Subcutaneous abdominal adipose tissue (tissue), 5 donors: ENCODE measurements at regions not wholly inside any gene's neighbourhood (a gene's known extent, or its start where the extent isn't known, plus 50 kb on each side); places are given as distances from the start of the nearest gene placed in this dataset.

Experiments
- H3K27ac ChIP-seq: one replicate; pipeline ENCODE4 v1.7.0; 2013; ENCODE audit warnings: low read depth, mild to moderate bottlenecking, inconsistent platforms, low read length, moderate library complexity
- H3K27me3 ChIP-seq, 5 donors: one replicate each; pipeline ENCODE4 v1.7.0; 2013; ENCODE audit warnings: low read length in 5 of 5, inconsistent platforms in 1 of 5; ENCODE audit not compliant: control insufficient read depth in 5 of 5, insufficient read depth in 4 of 5
- H3K36me3 ChIP-seq, 5 donors: one replicate each; pipeline ENCODE4 v1.7.0; 2013; ENCODE audit warnings: low read length in 5 of 5; ENCODE audit not compliant: control insufficient read depth in 5 of 5, insufficient read depth in 5 of 5
- H3K4me1 ChIP-seq, 5 donors: one replicate each; pipeline ENCODE4 v1.7.0; 2013; ENCODE audit warnings: low read length in 5 of 5, mild to moderate bottlenecking in 3 of 5, moderate library complexity in 1 of 5; ENCODE audit not compliant: control insufficient read depth in 5 of 5, insufficient read depth in 5 of 5
- H3K4me3 ChIP-seq, 5 donors: one replicate each; pipeline ENCODE4 v1.7.0; 2013; ENCODE audit warnings: low read length in 5 of 5, low read depth in 1 of 5
- H3K9ac ChIP-seq, 5 donors: one replicate each; pipeline ENCODE4 v1.7.0; 2013; ENCODE audit warnings: low read length in 5 of 5, mild to moderate bottlenecking in 4 of 5, moderate library complexity in 3 of 5
- H3K9me3 ChIP-seq, 5 donors: one replicate each; pipeline ENCODE4 v1.7.0; 2013; ENCODE audit warnings: low read length in 5 of 5; ENCODE audit not compliant: control insufficient read depth in 5 of 5
- donor health status: healthy.
- donor health status: healthy.
- donor health status: healthy.
- donor health status: healthy.
- donor health status: healthy.

DNA sequence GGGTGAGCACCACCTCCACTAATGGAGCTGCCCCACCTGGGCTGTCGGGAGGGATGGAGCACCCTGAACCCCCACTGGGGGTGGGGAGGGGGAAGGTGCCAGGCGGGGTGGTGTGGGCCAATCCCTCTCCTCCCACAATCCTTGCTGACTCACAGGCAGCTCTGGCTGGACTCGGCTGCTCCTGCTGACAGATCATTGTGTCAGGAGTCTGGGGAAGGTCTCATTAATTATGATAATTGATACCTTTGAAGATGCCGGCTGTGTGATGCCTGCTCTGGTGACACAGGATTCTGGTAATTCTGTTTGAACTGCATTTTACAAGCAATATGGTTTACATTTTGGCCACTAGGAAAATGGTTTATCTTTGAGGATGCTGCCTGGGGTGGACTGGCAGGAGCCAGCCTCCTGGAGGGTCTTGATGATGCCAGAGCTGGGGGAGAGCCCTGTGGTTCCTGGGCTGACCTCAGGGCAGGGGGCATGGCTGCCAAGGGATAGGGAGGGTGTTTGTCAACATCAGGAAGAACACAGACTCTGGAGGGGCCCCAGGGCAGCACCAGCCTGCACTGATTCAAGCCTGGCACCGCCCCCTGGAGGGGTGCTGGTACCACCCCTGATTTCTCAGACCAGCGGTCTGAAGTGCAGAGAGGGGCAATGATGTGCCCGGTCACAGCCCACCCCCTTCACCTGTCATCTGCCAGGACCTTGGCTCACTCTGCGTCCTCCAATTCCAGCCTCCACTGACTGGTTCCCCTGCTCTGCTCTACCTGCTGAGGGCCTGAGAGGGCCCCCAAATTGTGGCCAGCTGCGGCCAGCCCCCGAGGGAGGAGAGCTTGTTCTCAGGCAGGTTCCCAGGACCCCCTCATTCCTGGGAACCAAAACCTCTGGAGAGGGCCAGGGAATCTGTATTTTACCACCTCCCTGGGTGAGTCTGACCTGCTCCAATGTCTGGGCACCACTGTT, 338.8 kb downstream of the MATN1 start:
- H3K36me3 ChIP-seq: no peaks in the 10 kb centered on the region
- peaks cover 10 to 35% (median 24%) of the 10 kb centered on the region in 5 donors for H3K27me3 ChIP-seq
- no peak overlapping the region for H3K27ac ChIP-seq
- H3K4me3 ChIP-seq: no peak overlapping the region
- H3K9me3 ChIP-seq: no peaks in the 10 kb centered on the region
- H3K4me1 ChIP-seq: peaks cover 0 to 7% (median 4%) of the 10 kb centered on the region in 5 donors
- H3K9ac ChIP-seq: no peak overlapping the region

DNA sequence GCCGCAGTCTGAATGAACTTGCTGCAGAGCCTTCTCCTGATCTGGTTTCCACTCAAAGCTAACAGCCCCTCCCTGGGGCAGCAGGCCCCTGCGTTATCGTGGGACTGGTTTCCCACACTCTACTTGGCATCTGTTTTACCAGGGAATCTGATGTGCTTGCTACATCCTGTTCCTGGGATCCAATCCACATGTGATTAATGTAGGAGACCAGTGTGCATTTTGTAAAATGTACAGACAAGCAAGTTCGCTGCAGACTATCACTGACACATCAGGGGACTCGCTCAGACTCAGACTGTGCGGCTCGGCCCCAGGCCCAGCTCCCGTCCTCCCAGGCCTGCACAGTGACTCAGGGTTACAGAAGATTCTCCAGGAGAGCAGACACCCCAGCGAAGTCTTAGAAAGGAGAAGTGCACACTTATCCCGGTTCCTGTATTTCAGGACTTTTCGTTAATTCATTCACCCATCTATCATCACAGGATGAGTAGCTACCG, 340.1 kb downstream of the MATN1 start:
- H3K27me3 ChIP-seq: peaks cover 9 to 45% (median 25%) of the 10 kb centered on the region in 5 donors

DNA sequence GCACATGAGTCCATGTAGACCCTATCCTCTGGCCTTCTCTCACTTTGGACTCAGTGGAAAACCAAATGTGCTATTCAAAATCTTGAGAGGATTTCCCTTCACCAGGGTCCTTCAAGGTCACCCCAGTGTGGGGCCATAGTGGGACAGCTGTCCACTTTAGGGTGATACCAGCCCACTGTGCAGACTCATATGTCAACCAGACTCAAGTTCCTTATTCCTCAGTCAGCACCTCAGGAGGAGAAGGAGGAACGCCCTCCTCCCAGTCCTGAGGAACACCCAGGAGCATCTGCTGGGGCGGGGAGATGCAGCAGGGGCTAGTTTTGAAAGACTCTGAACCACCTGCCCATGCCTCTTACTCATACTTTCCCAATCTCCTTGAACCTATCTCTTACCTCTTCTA, 340.9 kb downstream of the MATN1 start:
- Histone ChIP-seq H3K36me3 (no peaks in the 10 kb centered on the region), H3K4me3 (no peak overlapping the region), H3K27ac (no peak overlapping the region), H3K4me1 (peaks cover 0 to 13% (median 4%) of the 10 kb centered on the region in 5 donors), H3K9ac (no peak overlapping the region), H3K9me3 (no peaks in the 10 kb centered on the region), H3K27me3 (peaks cover 17 to 49% (median 28%) of the 10 kb centered on the region in 5 donors)

More for the DNA sequence above, 340.1 kb downstream of the MATN1 start:
- H3K36me3 ChIP-seq: no peaks in the 10 kb centered on the region
- H3K4me1 ChIP-seq: peaks cover 0 to 13% (median 4%) of the 10 kb centered on the region in 5 donors
- no peak overlapping the region for H3K4me3 ChIP-seq
- no peak overlapping the region for H3K9ac ChIP-seq
- H3K9me3 ChIP-seq: no peaks in the 10 kb centered on the region
- H3K27ac ChIP-seq: no peak overlapping the region

DNA sequence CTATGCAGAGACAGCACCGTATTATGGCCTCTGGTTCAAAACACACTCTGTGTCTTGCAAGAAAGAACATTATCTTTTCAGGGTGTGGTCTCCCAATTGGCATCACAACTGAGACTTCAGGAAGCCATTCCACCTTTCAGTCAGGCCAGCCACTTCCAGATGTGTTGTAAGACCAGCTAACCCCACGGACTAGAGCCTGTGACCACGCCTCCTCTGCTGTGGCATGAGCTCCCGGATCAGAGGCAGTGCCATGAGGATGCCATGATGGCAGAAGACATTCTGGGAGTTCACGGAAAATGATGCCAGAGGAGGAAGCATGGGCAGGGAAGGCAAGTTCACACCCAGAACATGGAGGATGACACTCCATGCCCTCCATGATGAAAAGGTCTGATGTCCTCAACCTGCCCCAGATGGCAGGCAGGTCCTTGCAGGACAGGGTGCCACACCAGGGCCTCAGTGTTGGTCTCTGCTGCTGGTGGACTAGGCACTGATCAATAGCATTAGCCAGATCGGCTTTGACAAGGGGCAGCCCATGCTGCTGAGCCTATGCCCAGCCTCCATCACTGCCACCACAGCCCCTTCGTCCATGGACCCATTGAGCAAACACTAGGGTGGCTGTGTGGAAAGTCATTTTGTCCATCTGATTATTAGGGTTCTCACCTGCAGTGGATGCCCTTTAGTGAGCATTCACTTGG, 341.6 kb downstream of the MATN1 start:
- H3K9me3 ChIP-seq: no peaks in the 10 kb centered on the region
- peaks cover 0 to 13% (median 4%) of the 10 kb centered on the region in 5 donors for H3K4me1 ChIP-seq
- H3K4me3 ChIP-seq: no peak overlapping the region
- H3K27ac ChIP-seq: no peak overlapping the region
- peaks cover 23 to 52% (median 32%) of the 10 kb centered on the region in 5 donors for H3K27me3 ChIP-seq
- no peaks in the 10 kb centered on the region for H3K36me3 ChIP-seq
- no peak overlapping the region for H3K9ac ChIP-seq

DNA sequence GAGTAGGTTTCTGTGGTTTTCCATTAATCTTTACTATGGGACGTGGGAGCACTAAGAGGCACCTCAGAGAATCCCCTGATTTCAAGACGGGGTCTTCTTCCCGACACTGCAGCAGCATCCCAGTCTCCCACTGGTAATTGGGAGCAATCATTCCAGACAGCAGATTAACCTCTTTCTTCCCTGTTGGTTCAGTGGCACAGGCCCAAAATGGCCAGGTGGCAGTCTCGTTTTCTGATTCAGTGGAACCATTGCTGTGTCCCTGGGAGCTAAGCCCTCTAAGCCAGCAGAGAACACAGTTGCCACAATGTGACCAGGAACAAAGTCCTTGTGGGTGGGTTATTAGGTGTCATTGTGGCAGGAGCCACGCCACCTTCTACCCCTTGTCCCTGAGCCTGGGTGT, 342.1 kb downstream of the MATN1 start:
- H3K9ac ChIP-seq: no peak overlapping the region
- peaks cover 0 to 13% (median 4%) of the 10 kb centered on the region in 5 donors for H3K4me1 ChIP-seq
- H3K9me3 ChIP-seq: no peaks in the 10 kb centered on the region
- H3K36me3 ChIP-seq: no peaks in the 10 kb centered on the region
- peaks cover 26 to 56% (median 34%) of the 10 kb centered on the region in 5 donors for H3K27me3 ChIP-seq
- H3K27ac ChIP-seq: no peak overlapping the region
- H3K4me3 ChIP-seq: no peak overlapping the region

DNA sequence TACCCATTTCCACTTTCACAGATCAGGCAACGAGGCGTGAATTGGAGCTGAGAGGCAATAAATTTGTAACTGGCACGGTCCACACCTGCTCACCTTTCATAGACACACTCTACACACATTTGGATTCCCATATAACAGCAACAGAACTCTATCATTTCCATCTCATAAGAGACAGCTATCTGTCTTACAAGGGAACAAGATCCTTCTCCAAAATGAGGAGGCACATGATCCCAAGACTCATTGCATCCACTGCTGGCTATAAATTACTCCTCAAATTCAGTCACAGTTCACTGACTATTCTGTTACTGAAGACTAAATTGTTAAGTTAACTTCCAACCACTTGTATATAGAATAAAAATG, 342.8 kb downstream of the MATN1 start:
- H3K9me3 ChIP-seq: no peaks in the 10 kb centered on the region
- no peak overlapping the region for H3K4me3 ChIP-seq
- no peak overlapping the region for H3K27ac ChIP-seq
- peaks cover 26 to 56% (median 34%) of the 10 kb centered on the region in 5 donors for H3K27me3 ChIP-seq
- H3K9ac ChIP-seq: no peak overlapping the region
- no peaks in the 10 kb centered on the region for H3K36me3 ChIP-seq
- H3K4me1 ChIP-seq: peaks cover 0 to 13% (median 4%) of the 10 kb centered on the region in 5 donors

DNA sequence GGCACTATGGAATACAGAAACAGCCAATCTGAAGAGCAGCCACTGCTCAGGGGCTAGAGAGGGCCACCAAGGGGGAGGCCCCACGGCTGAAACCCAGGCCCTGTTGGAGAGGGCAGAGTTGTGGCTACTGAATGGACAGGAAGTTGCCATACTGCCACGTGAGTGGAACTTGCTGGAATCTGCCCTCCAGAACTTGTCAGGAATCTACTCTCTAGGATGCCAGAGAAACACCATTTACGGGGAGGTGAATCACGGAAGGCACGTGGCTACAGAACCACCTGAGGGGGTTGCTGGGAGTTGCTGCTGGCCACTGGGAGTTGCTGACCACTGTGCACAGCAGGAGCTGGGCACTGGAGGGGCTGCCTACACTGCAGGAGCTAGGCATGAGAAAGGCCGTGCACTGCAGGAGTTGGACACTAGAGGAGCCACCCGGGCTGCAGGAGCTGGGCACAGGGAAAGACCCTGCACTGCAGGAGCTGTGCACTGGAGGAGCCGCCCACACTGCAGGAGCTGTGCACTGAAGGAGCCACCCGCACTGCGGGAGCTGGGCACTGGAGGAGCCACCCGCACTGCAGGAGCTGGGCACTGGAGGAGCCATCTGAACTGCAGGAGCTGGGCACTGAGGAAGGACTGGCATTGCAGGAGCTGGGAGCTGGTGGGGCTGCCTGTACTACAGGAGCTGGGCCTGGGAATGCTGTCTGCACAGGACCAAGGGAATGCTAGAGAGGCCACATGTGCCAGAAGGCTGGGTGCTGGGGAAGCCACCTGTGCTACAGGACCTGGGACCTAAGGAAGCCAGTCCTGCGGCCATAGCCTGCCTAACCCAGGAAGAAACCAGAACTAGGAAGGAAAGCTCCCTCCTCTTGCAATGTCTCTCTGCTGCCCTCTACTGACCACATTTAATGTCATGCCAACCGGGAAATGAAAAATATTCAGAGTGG, 343.4 kb downstream of the MATN1 start:
- Histone ChIP-seq H3K4me1 (peaks cover 0 to 13% (median 4%) of the 10 kb centered on the region in 5 donors), H3K9ac (no peak overlapping the region), H3K9me3 (no peaks in the 10 kb centered on the region), H3K27me3 (peaks cover 22 to 57% (median 33%) of the 10 kb centered on the region in 5 donors), H3K4me3 (no peak overlapping the region), H3K36me3 (no peaks in the 10 kb centered on the region), H3K27ac (no peak overlapping the region)

DNA sequence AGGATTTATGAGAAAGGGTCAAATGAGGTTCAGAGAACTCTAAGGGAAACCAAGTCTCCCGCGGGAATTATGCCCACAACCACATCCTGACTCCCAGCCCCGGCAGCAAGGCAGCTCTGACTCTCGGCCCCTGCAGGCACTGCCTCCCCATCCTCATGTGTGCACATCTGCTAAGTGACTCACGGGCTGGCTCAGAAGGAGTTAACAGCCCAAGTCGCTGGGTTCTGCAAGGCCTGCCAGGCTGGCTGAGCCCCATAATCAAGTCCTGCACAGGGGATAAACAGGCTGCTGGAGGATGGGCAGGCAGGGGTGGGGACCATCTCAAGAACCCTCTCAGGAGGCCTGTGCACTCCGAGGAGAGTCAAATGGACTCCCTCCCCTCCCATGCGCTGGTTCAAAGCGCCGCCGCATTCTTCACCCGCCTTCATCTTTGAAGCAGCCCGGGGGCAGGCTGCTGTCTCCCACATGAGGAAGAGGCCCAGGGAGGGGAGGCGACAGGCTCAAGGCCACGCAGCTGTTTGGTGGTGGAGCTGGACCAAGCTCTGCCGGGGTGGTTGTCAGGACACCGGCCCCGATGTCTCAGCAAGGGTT, 344.3 kb downstream of the MATN1 start:
- Histone ChIP-seq H3K27ac (no peak overlapping the region), H3K27me3 (peaks cover 18 to 61% (median 29%) of the 10 kb centered on the region in 5 donors)

DNA sequence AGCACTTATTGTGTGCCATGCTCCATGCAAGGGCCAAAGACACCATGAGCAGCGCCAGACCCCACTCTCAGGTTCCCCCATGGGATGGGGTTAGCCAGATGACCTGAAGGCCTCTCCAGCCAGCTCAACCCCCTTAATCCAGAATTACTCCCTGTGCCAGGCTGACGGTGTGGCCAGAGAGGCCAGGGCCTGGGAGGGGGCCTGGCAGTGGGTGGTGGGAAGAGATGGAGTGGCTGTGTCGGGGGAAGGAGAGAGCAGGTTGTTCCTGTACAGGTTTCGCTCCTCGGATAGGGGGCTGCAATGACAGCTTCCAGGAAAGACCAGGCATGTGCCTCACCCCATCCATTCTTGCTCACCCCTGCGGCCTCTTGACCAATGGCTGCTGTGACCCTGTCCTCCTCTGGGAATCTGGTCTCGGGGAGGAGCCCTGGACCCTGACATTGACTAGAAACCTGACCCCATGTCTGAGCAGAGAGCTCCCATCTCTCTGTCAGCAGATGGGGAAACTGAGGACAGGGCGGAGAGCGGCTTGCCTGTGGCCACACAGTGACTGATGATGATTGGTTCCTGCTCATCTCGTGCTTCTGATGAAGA, 345.3 kb downstream of the MATN1 start:
- Histone ChIP-seq H3K9ac (no peak overlapping the region), H3K36me3 (no peaks in the 10 kb centered on the region), H3K27ac (no peak overlapping the region), H3K4me1 (peaks cover 0 to 13% (median 4%) of the 10 kb centered on the region in 5 donors), H3K9me3 (no peaks in the 10 kb centered on the region), H3K4me3 (no peak overlapping the region), H3K27me3 (peaks cover 18 to 63% (median 28%) of the 10 kb centered on the region in 5 donors)

More for the DNA sequence above, 344.3 kb downstream of the MATN1 start:
- Histone ChIP-seq H3K9ac (no peak overlapping the region), H3K4me3 (no peak overlapping the region), H3K4me1 (peaks cover 0 to 13% (median 4%) of the 10 kb centered on the region in 5 donors), H3K9me3 (no peaks in the 10 kb centered on the region), H3K36me3 (no peaks in the 10 kb centered on the region)
